ENCODE measurements at regions not wholly inside any gene's neighbourhood (a gene's known extent, or its start where the extent isn't known, plus 50 kb on each side); places are given as distances from the start of the nearest gene placed in this dataset.
A peak's percentile ranks its signal among the peaks of the same experiment; 100 is the strongest.

DNA sequence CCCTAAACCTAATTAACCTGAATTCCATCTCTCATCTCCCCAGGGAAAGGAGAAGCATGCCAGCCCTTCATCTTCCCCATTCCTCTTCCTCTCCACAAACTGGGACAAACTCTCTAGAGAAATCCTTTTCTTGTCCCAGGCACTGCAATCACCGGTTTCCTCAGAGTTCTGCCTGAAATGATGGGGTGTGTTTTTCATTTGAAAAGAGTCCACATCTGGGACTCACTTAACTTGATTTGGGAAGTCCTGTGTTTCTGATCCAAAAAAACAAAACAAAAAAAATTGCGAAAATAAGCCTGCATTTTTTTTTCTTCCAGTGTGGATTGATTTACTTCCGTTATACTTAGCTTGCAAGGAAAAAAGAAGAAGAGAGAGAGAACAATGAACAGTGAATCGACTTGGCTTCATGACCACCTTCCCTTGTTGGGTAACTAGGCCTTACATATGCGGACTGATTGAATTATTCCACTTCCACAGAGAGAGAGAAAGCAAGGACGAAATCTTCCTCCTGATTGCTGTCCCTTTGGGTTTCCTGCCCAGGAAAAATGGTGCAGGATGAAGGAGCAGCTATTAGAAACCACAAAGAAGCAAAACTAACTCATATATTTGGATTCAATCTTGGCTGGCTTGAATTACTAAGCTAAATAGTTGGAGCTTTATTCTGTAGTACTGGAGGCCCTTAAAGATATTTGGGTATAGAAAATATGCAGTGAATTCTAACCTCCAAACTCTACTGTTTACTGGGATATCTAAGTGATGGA is 506.2 kb upstream of the TBX3 start:
- DNase-seq (ENCODE audit: low read depth in 2 of 2): peak; percentile 18 to 23

DNA sequence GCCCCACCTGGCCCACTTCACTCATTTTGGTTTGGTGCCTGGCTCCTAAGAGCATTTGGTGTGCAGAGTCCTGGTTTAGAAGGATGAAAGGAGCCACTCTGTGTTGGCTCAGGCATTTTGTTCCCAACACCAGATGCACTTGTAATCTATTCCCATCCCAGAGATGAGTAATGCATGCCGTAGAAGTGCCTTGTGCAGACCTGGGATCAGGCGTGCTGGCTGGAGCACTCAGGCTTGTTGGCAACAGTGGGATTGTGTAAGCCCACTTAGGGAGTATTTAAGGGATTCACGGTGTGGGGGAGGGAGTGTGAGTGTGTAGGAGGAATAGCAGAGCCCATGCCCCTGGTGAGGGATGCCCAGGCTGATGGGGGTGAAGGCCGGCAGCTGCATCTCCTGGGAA is 501.5 kb upstream of the TBX3 start:
- DNase-seq (ENCODE audit: low read depth in 2 of 2): no peak

GRCh38 chr12:115183752-115184151 is 499.8 kb upstream of the TBX3 start:
- DNase-seq (ENCODE audit: low read depth in 2 of 2): no peak

GRCh38 chr12:115177899-115178298 is 493.9 kb upstream of the TBX3 start:
- DNase-seq (ENCODE audit: low read depth in 2 of 2): no peak

- DNase-seq (ENCODE audit: low read depth in 2 of 2): no peak
These were observed 492.9 kb upstream of the TBX3 start for GRCh38 chr12:115176741-115177400.

DNA sequence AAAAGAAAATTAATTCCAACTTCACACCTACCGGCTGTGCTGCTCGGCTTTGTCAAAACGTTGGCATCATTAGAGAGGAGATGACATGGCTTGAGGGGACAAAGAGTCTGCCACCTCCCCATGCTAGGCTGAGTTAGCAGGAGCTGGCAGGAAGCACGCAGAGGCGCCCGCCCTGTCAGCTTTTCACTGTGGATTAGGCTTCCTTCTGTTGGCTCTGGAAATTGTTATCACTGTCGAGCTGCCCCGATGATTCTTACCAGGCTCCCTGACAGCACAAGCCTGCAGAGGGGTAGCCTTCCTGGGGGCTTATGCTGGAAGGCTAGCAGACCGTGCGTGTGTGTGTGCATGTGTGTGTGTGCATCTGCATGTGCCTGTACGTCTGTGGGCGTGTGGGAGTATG is 490.9 kb upstream of the TBX3 start:
- no peak for DNase-seq (ENCODE audit: low read depth in 2 of 2)

- no peak for DNase-seq (ENCODE audit: low read depth in 2 of 2)
These were observed 488.5 kb upstream of the TBX3 start for GRCh38 chr12:115172521-115172920.

GRCh38 chr12:115169981-115170380 is 486.0 kb upstream of the TBX3 start:
- DNase-seq (ENCODE audit: low read depth in 2 of 2): no peak

GRCh38 chr12:115166698-115167315 is 482.8 kb upstream of the TBX3 start:
- DNase-seq (ENCODE audit: low read depth in 2 of 2): no peak

DNA sequence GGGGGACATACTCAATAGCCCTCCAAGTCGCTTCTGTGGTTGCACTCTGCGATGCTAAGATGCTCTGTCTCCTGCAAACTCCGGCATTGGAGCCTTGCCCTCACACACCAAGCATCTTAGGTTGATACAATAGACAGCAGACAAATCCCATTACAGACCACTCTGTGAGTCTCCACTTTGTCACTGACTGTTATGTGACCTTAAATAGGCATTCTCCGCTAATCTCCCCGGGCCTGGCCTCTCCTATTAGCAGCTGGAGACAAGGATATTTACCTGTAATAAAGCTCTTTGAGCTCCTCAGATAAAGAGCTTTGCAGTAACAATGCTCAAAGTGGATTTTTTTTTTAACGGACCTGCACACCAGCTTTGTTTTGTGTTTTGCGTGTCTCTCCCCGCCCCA is 479.7 kb upstream of the TBX3 start:
- no peak for DNase-seq (ENCODE audit: low read depth in 2 of 2)

GRCh38 chr12:115160271-115161128 is 476.5 kb upstream of the TBX3 start:
- no peak for DNase-seq (ENCODE audit: low read depth in 2 of 2)

DNA sequence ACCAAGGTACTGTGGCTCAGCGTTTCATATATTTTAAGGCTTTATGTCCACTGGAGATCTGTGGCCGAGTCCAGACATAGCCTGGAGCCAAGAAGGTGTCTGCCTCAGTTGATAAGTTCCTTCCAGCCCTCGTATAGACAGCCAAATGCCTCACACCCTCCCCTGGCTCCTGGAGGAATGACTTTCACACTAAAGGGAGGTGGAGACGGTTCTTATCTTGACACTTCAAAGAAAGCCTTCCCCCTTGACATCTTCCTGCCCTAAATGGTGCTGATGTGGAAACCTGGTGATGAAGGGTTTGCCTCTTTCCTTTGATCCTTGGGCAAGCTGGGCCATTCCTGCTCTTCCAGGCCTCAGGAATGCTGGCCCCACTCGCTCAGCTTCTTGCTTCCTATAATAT is 474.8 kb upstream of the TBX3 start:
- DNase-seq (ENCODE audit: low read depth in 2 of 2): no peak

- DNase-seq (ENCODE audit: low read depth in 2 of 2): peak; percentile 92 to 93
These were observed 472.0 kb upstream of the TBX3 start for GRCh38 chr12:115155665-115156645.

GRCh38 chr12:115149685-115150378 is 465.9 kb upstream of the TBX3 start:
- DNase-seq (ENCODE audit: low read depth in 2 of 2): peak; percentile 76

GRCh38 chr12:115149279-115149678 is 465.3 kb upstream of the TBX3 start:
- DNase-seq (ENCODE audit: low read depth in 2 of 2): no peak

DNA sequence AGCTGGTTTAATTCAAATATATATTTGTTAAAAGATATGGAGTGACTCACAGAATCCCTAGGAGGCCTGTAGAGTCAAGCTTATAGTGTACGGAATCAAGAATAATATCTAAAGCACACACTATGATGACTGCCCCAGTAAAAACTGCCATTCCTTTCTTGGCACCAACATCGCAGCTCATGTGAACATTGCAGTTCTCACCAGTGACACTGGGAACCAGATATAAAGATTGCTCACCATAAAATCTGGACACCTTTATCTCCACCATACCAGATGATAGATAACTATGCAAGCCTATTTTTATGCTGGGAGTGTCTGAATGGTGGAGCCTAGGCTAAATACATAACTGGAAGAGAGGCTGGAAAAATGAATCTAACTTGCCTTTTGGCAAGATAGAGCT is 463.9 kb upstream of the TBX3 start:
- DNase-seq (ENCODE audit: low read depth in 2 of 2): no peak

DNA sequence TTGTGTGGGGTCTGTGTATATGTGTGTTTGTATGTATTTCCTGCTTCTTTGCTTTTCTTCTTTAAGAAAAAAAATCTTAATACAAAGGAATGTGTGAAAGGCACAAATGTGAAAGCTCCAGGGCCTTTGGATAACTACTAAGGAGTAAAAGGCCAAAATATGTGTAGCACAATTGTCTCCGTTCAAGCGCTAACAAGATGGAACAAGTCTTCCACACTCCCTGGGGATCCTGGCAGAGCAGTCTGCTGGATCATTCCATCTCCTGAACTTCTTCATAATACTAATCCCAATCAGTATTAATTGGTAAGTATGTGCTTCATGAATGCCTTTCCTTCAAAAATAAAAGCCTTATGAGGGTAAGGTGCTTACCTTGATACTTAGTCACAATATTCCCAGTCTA is 462.5 kb upstream of the TBX3 start:
- no peak for DNase-seq (ENCODE audit: low read depth in 2 of 2)

- DNase-seq (ENCODE audit: low read depth in 2 of 2): no peak
These were observed 460.4 kb upstream of the TBX3 start for GRCh38 chr12:115144425-115144824.

- DNase-seq (ENCODE audit: low read depth in 2 of 2): no peak
These were observed 457.1 kb upstream of the TBX3 start for GRCh38 chr12:115140981-115141655.
